ENCODE measurements at regions not wholly inside any gene's neighbourhood (a gene's known extent, or its start where the extent isn't known, plus 50 kb on each side); places are given as distances from the start of the nearest gene placed in this dataset.

- no peaks in the 10 kb centered on the region for H3K9me3 ChIP-seq (replicated peaks; ENCODE audit: control insufficient read depth, insufficient read depth, low read length)
- DNase-seq (ENCODE audit: low read depth, low spot score) (no peak), FAIRE-seq (no peak)
- no peak overlapping the region for H3K9ac ChIP-seq (replicated peaks; ENCODE audit: extremely low read depth, insufficient read depth, low read length)
- no peaks in the 10 kb centered on the region for H4K20me1 ChIP-seq (replicated peaks; ENCODE audit: control insufficient read depth, extremely low read depth, insufficient read depth, low read length)
- no peaks in the 10 kb centered on the region for H3K79me2 ChIP-seq (ENCODE audit: control insufficient read depth, insufficient read depth, low read length)
- H3K4me1 ChIP-seq (ENCODE audit: control insufficient read depth, extremely low read depth, insufficient read depth, low read length), result no peaks in the 10 kb centered on the region
- BruUV-seq (replicated peaks), result no TSS peak
- POLR2A ChIA-PET, result no interaction called here
- dilution Hi-C loops (cut with MboI; ENCODE audit: extremely low pct_ligation_motif_present, low sequenced_read_pairs), result no loop called here
- CTCF ChIA-PET, result no interaction called here
- intact Hi-C loops (cut with micrococcal nuclease), result no loop called here
- H3K27me3 ChIP-seq (ENCODE audit: control insufficient read depth in 2 of 2, insufficient read depth in 2 of 2, low read length in 2 of 2), result peaks cover 2 to 6% of the 10 kb centered on the region in 2 experiments
- no peak overlapping the region for H3K4me2 ChIP-seq (ENCODE audit: insufficient read depth, low read length)
- H3K9me1 ChIP-seq (replicated peaks; ENCODE audit: control insufficient read depth, extremely low read depth, insufficient read depth, low read length), result no peaks in the 10 kb centered on the region
- H3K36me3 ChIP-seq (ENCODE audit: control insufficient read depth in 2 of 2, extremely low read depth in 1 of 2, insufficient read depth in 2 of 2, low read length in 2 of 2), result no peaks in the 10 kb centered on the region
- H3K4me3 ChIP-seq (replicated peaks in 1 of 3; ENCODE audit: insufficient read depth in 1 of 3, low read depth in 1 of 3, low read length in 3 of 3), result no peak overlapping the region
- H2AFZ ChIP-seq (ENCODE audit: low read depth, low read length), result no peak overlapping the region
- TF ChIP-seq CTCF (IDR thresholded peaks at IDR 0.05; ENCODE audit: extremely low read depth in 1 of 2, insufficient read depth in 1 of 2, low read depth in 1 of 2, low read length in 2 of 2), result no peak
- no peak for TF ChIP-seq GATA2 (IDR thresholded peaks at IDR 0.05; ENCODE audit: insufficient read depth, insufficient read length, low read depth, low read length)
- no peak for TF ChIP-seq EZH2 (IDR thresholded peaks at IDR 0.05; ENCODE audit: borderline replicate concordance, low read depth, low read length, severe bottlenecking)
- TF ChIP-seq MYC (IDR thresholded peaks at IDR 0.05; ENCODE audit: low read depth, low read length), result no peak
- TF ChIP-seq FOS (IDR thresholded peaks at IDR 0.05; ENCODE audit: borderline replicate concordance, insufficient read depth, low read length), result no peak
- TF ChIP-seq JUN (IDR thresholded peaks at IDR 0.05; ENCODE audit: borderline replicate concordance, insufficient read depth, insufficient read length, low read depth), result no peak
- no peak overlapping the region for H3K27ac ChIP-seq (ENCODE audit: insufficient read depth, low read depth, low read length)
These were observed 262.6 kb upstream of the CDYL start for GRCh38 chr6:4513561-4513960.

GRCh38 chr6:4512051-4512471 is 264.1 kb upstream of the CDYL start:
- Histone ChIP-seq H3K27ac (ENCODE audit: insufficient read depth, low read depth, low read length) (no peak overlapping the region), H3K27me3 (ENCODE audit: control insufficient read depth in 2 of 2, insufficient read depth in 2 of 2, low read length in 2 of 2) (peaks cover 4% of the 10 kb centered on the region in 2 experiments), H3K36me3 (ENCODE audit: control insufficient read depth in 2 of 2, extremely low read depth in 1 of 2, insufficient read depth in 2 of 2, low read length in 2 of 2) (no peaks in the 10 kb centered on the region), H4K20me1 (replicated peaks; ENCODE audit: control insufficient read depth, extremely low read depth, insufficient read depth, low read length) (no peaks in the 10 kb centered on the region), H3K9ac (replicated peaks; ENCODE audit: extremely low read depth, insufficient read depth, low read length) (no peak overlapping the region), H3K9me1 (replicated peaks; ENCODE audit: control insufficient read depth, extremely low read depth, insufficient read depth, low read length) (no peaks in the 10 kb centered on the region), H2AFZ (ENCODE audit: low read depth, low read length) (no peak overlapping the region), H3K4me1 (ENCODE audit: control insufficient read depth, extremely low read depth, insufficient read depth, low read length) (no peaks in the 10 kb centered on the region), H3K4me3 (replicated peaks in 1 of 3; ENCODE audit: insufficient read depth in 1 of 3, low read depth in 1 of 3, low read length in 3 of 3) (no peak overlapping the region), H3K4me2 (ENCODE audit: insufficient read depth, low read length) (no peak overlapping the region), H3K79me2 (ENCODE audit: control insufficient read depth, insufficient read depth, low read length) (no peaks in the 10 kb centered on the region), H3K9me3 (replicated peaks; ENCODE audit: control insufficient read depth, insufficient read depth, low read length) (no peaks in the 10 kb centered on the region)
- dilution Hi-C loops (cut with MboI; ENCODE audit: extremely low pct_ligation_motif_present, low sequenced_read_pairs), result no loop called here
- TF ChIP-seq CTCF (IDR thresholded peaks at IDR 0.05; ENCODE audit: extremely low read depth in 1 of 2, insufficient read depth in 1 of 2, low read depth in 1 of 2, low read length in 2 of 2), result no peak
- no peak for TF ChIP-seq MYC (IDR thresholded peaks at IDR 0.05; ENCODE audit: low read depth, low read length)
- no peak for TF ChIP-seq EZH2 (IDR thresholded peaks at IDR 0.05; ENCODE audit: borderline replicate concordance, low read depth, low read length, severe bottlenecking)
- no peak for TF ChIP-seq JUN (IDR thresholded peaks at IDR 0.05; ENCODE audit: borderline replicate concordance, insufficient read depth, insufficient read length, low read depth)
- TF ChIP-seq POLR2AphosphoS5 (IDR thresholded peaks at IDR 0.05; ENCODE audit: insufficient read depth, low read depth, low read length), result no peak
- DNase-seq (ENCODE audit: low read depth, low spot score) (no peak), FAIRE-seq (no peak)
- intact Hi-C loops (cut with micrococcal nuclease), result no loop called here
- BruUV-seq (replicated peaks), result no TSS peak
- CTCF ChIA-PET, result no interaction called here
- POLR2A ChIA-PET, result no interaction called here
